ENCODE measurements at regions not wholly inside any gene's neighbourhood (a gene's known extent, or its start where the extent isn't known, plus 50 kb on each side); places are given as distances from the start of the nearest gene placed in this dataset.
"Not testable (repeated sequence)": the region's sequence is repeated elsewhere in the genome, so short reads cannot be mapped to it uniquely, and the experiment has no call there.

GRCh38 chr21:6374926-6375325, 4146.5 kb upstream of the TPTE start:
- TF ChIP-seq POLR2A, CTCF, POLR2AphosphoS5 (IDR thresholded peaks at IDR 0.05): not testable (repeated sequence)
